ENCODE measurements at regions not wholly inside any gene's neighbourhood (a gene's known extent, or its start where the extent isn't known, plus 50 kb on each side); places are given as distances from the start of the nearest gene placed in this dataset.

DNA sequence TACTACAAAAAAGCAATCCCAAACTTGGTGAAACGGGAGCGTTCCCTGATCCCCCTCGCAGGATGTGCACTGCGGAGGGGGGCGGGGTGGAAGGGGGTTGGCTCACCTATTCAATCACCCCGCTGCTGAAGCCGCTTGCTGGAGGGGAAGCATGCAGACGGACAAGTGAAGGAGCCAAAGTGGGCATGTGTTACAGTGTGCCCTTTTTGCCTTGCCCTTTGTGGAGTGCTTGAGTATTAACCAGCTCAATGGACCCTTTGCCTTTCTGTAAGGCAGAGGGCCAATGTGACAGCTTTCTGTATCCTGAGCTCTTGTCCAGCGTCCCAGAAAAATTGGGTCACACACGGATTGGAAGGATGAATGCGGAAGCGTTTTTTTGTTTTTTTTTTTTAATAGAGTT lies 348.9 kb upstream of the NPSR1 start:
- Histone ChIP-seq H3K27ac (ENCODE audit: low read depth, low read length) (no peak overlapping the region), H3K79me2 (ENCODE audit: insufficient read depth, low read length) (no peaks in the 10 kb centered on the region), H3K9me3 (ENCODE audit: low read depth, low read length) (no peaks in the 10 kb centered on the region), H4K20me1 (ENCODE audit: insufficient read depth, low read length) (no peaks in the 10 kb centered on the region), H3K4me1 (ENCODE audit: insufficient read depth, low read length) (no peaks in the 10 kb centered on the region), H3K4me3 (ENCODE audit: insufficient read depth, low read length) (no peak overlapping the region), H3K4me2 (ENCODE audit: insufficient read depth, low read length) (no peak overlapping the region), H2AFZ (ENCODE audit: low read length) (no peak overlapping the region), H3K27me3 (ENCODE audit: insufficient read depth, low read length) (no peaks in the 10 kb centered on the region), H3K36me3 (ENCODE audit: insufficient read depth, low read length) (no peaks in the 10 kb centered on the region)
- TF ChIP-seq, protein P1, sequence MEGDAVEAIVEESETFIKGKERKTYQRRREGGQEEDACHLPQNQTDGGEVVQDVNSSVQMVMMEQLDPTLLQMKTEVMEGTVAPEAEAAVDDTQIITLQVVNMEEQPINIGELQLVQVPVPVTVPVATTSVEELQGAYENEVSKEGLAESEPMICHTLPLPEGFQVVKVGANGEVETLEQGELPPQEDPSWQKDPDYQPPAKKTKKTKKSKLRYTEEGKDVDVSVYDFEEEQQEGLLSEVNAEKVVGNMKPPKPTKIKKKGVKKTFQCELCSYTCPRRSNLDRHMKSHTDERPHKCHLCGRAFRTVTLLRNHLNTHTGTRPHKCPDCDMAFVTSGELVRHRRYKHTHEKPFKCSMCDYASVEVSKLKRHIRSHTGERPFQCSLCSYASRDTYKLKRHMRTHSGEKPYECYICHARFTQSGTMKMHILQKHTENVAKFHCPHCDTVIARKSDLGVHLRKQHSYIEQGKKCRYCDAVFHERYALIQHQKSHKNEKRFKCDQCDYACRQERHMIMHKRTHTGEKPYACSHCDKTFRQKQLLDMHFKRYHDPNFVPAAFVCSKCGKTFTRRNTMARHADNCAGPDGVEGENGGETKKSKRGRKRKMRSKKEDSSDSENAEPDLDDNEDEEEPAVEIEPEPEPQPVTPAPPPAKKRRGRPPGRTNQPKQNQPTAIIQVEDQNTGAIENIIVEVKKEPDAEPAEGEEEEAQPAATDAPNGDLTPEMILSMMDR (IDR thresholded peaks at IDR 0.05; ENCODE audit: extremely low read depth, low read depth, low read length): no peak
- DNase-seq (ENCODE audit: insufficient read length, low spot score, missing footprints): no peak

DNA sequence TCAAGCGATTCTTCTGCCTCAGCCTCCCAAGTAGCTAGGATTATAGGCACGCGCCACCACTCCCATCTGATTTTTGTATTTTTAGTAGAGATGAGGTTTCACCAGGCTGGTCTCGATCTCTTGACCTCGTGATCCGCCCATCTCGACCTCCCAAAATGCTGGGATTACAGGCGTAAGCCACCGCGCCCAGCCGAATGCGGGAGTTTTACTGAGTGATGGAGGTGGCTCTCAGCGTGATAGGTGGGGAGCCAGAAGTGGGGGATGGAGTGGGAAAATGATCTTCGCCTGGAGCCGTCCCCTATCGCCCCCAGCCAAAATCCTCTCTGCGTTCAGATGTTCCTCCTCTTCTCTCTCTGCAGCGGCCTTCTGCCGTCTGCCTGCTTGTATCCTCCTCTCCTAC lies 348.4 kb upstream of the NPSR1 start:
- TF ChIP-seq, protein P1 (IDR thresholded peaks at IDR 0.05; ENCODE audit: extremely low read depth, low read depth, low read length): no peak
- H3K4me3 ChIP-seq (ENCODE audit: insufficient read depth, low read length): no peak overlapping the region
- no peak overlapping the region for H2AFZ ChIP-seq (ENCODE audit: low read length)
- no peaks in the 10 kb centered on the region for H3K79me2 ChIP-seq (ENCODE audit: insufficient read depth, low read length)
- no peaks in the 10 kb centered on the region for H4K20me1 ChIP-seq (ENCODE audit: insufficient read depth, low read length)
- no peaks in the 10 kb centered on the region for H3K9me3 ChIP-seq (ENCODE audit: low read depth, low read length)
- H3K4me1 ChIP-seq (ENCODE audit: insufficient read depth, low read length): no peaks in the 10 kb centered on the region
- no peak for DNase-seq (ENCODE audit: insufficient read length, low spot score, missing footprints)
- no peak overlapping the region for H3K4me2 ChIP-seq (ENCODE audit: insufficient read depth, low read length)
- no peaks in the 10 kb centered on the region for H3K36me3 ChIP-seq (ENCODE audit: insufficient read depth, low read length)
- H3K27me3 ChIP-seq (ENCODE audit: insufficient read depth, low read length): no peaks in the 10 kb centered on the region
- no peak overlapping the region for H3K27ac ChIP-seq (ENCODE audit: low read depth, low read length)

DNA sequence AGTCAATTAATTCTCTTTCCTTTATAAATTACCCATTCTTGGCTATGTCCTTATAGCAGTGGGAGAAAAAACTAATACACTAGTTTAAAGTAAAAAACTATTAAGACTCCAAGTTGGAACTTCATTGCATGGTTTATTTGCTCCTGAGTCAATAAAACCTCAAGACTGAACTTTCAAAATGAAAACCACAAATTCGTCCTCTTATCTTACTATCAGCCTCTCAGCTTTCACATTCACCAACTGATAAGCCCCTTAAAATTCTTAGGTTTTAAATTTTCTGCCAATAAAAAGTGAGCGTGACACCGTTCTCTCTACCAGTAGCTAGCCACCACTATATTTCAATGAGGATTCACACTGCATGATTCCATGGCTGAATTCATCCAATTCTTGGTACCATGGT lies 346.4 kb upstream of the NPSR1 start:
- Histone ChIP-seq H3K27me3 (ENCODE audit: insufficient read depth, low read length) (no peaks in the 10 kb centered on the region), H3K36me3 (ENCODE audit: insufficient read depth, low read length) (no peaks in the 10 kb centered on the region), H3K9me3 (ENCODE audit: low read depth, low read length) (no peaks in the 10 kb centered on the region), H2AFZ (ENCODE audit: low read length) (no peak overlapping the region), H3K79me2 (ENCODE audit: insufficient read depth, low read length) (no peaks in the 10 kb centered on the region), H3K27ac (ENCODE audit: low read depth, low read length) (no peak overlapping the region), H3K4me2 (ENCODE audit: insufficient read depth, low read length) (no peak overlapping the region), H4K20me1 (ENCODE audit: insufficient read depth, low read length) (no peaks in the 10 kb centered on the region), H3K4me1 (ENCODE audit: insufficient read depth, low read length) (no peaks in the 10 kb centered on the region), H3K4me3 (ENCODE audit: insufficient read depth, low read length) (no peak overlapping the region)
- DNase-seq (ENCODE audit: insufficient read length, low spot score, missing footprints): no peak
- TF ChIP-seq, protein P1 (IDR thresholded peaks at IDR 0.05; ENCODE audit: extremely low read depth, low read depth, low read length): no peak

DNA sequence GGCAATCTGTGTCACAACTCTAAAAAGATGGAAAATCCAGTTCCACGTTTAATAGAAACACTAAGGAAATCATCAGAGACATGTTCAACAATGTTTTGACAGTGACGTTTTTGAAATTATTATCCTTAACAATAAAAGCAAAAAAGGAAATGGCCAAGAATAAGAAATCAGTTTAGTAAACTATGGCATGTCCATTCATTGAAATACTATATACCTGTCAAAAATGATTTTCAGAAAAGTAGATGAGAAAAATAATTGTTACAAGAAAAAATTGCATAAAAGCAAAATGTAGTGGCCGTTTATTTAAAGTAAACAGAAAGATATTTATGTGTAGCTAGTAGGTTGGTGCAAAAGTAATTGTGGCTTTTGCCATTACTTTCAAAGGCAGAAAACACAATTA lies 345.4 kb upstream of the NPSR1 start:
- H4K20me1 ChIP-seq (ENCODE audit: insufficient read depth, low read length): no peaks in the 10 kb centered on the region
- H3K4me3 ChIP-seq (ENCODE audit: insufficient read depth, low read length): no peak overlapping the region
- no peaks in the 10 kb centered on the region for H3K27me3 ChIP-seq (ENCODE audit: insufficient read depth, low read length)
- no peak for DNase-seq (ENCODE audit: insufficient read length, low spot score, missing footprints)
- no peaks in the 10 kb centered on the region for H3K79me2 ChIP-seq (ENCODE audit: insufficient read depth, low read length)
- no peak overlapping the region for H3K27ac ChIP-seq (ENCODE audit: low read depth, low read length)
- H3K9me3 ChIP-seq (ENCODE audit: low read depth, low read length): no peaks in the 10 kb centered on the region
- H3K36me3 ChIP-seq (ENCODE audit: insufficient read depth, low read length): no peaks in the 10 kb centered on the region
- H3K4me2 ChIP-seq (ENCODE audit: insufficient read depth, low read length): no peak overlapping the region
- TF ChIP-seq, protein P1 (IDR thresholded peaks at IDR 0.05; ENCODE audit: extremely low read depth, low read depth, low read length): no peak
- no peaks in the 10 kb centered on the region for H3K4me1 ChIP-seq (ENCODE audit: insufficient read depth, low read length)
- H2AFZ ChIP-seq (ENCODE audit: low read length): no peak overlapping the region
